GM19438 (cell line): ENCODE measurements at regions not wholly inside any gene's neighbourhood (a gene's known extent, or its start where the extent isn't known, plus 50 kb on each side); places are given as distances from the start of the nearest gene placed in this dataset.

Source experiments
- ATAC-seq: cut with Tn5 transposase; IDR thresholded peaks from one replicate; pipeline ENCODE4 v1.9.1; 2021; ENCODE audit warnings: low read depth; ENCODE audit not compliant: unreplicated experiment

- ATAC-seq: no peak
Measured at GRCh38 chr1:187078916-187079315, 250.2 kb downstream of the PLA2G4A start.

GRCh38 chr1:187079330-187079729, 250.6 kb downstream of the PLA2G4A start:
- ATAC-seq: no peak

- no peak for ATAC-seq
Measured at GRCh38 chr1:187091666-187092065, 262.9 kb downstream of the PLA2G4A start.

- no peak for ATAC-seq
Measured at GRCh38 chr1:187092104-187092503, 263.4 kb downstream of the PLA2G4A start.

- no peak for ATAC-seq
Measured at GRCh38 chr1:187096689-187097088, 267.9 kb downstream of the PLA2G4A start.

GRCh38 chr1:187110351-187110750, 281.6 kb downstream of the PLA2G4A start:
- no peak for ATAC-seq

GRCh38 chr1:187114792-187115191, 286.0 kb downstream of the PLA2G4A start:
- ATAC-seq: no peak

GRCh38 chr1:187121661-187122060, 292.9 kb downstream of the PLA2G4A start:
- no peak for ATAC-seq

GRCh38 chr1:187122566-187122965, 293.8 kb downstream of the PLA2G4A start:
- ATAC-seq: no peak

- ATAC-seq: no peak
Measured at GRCh38 chr1:187129132-187129531, 300.4 kb downstream of the PLA2G4A start.

- no peak for ATAC-seq
Measured at GRCh38 chr1:187143783-187144182, 315.0 kb downstream of the PLA2G4A start.

- no peak for ATAC-seq
Measured at GRCh38 chr1:187146388-187146787, 317.6 kb downstream of the PLA2G4A start.

GRCh38 chr1:187151555-187151954, 322.8 kb downstream of the PLA2G4A start:
- ATAC-seq: no peak

- no peak for ATAC-seq
Measured at GRCh38 chr1:187153047-187153446, 324.3 kb downstream of the PLA2G4A start.

- no peak for ATAC-seq
Measured at GRCh38 chr1:187157115-187157514, 328.4 kb downstream of the PLA2G4A start.

- no peak for ATAC-seq
Measured at GRCh38 chr1:187157552-187157951, 328.8 kb downstream of the PLA2G4A start.

GRCh38 chr1:187167555-187167954, 338.8 kb downstream of the PLA2G4A start:
- no peak for ATAC-seq

- no peak for ATAC-seq
Measured at GRCh38 chr1:187168297-187168696, 339.5 kb downstream of the PLA2G4A start.

GRCh38 chr1:187185389-187185788, 356.6 kb downstream of the PLA2G4A start:
- no peak for ATAC-seq

GRCh38 chr1:187197685-187198084, 368.9 kb downstream of the PLA2G4A start:
- ATAC-seq: no peak

GRCh38 chr1:187203257-187203656, 374.5 kb downstream of the PLA2G4A start:
- ATAC-seq: no peak

GRCh38 chr1:187212377-187212776, 383.6 kb downstream of the PLA2G4A start:
- ATAC-seq: no peak

GRCh38 chr1:187226396-187226795, 397.6 kb downstream of the PLA2G4A start:
- no peak for ATAC-seq
